Bronchial epithelial cell (primary cell): ENCODE measurements at regions not wholly inside any gene's neighbourhood (a gene's known extent, or its start where the extent isn't known, plus 50 kb on each side); places are given as distances from the start of the nearest gene placed in this dataset.

Source experiments
- DNase-seq: peaks from one replicate; pipeline ENCODE4 v3.0.0-alpha.2; 2010; ENCODE audit warnings: low read depth
- FAIRE-seq: peaks from 2 replicates; lab custom pipeline; 2011; peaks lifted over from hg19 to GRCh38; lab: Jason Lieb, UNC
- H3K27me3 ChIP-seq: 2 replicates; pipeline ENCODE4 v1.5.1; 2011; ENCODE audit warnings: low read length; ENCODE audit not compliant: control insufficient read depth, insufficient read depth
- H3K36me3 ChIP-seq: 2 replicates; pipeline ENCODE4 v1.5.1; 2011; ENCODE audit warnings: low read length; ENCODE audit not compliant: control insufficient read depth, insufficient read depth
- H3K4me3 ChIP-seq: 2 replicates; pipeline ENCODE4 v1.5.1; 2011; ENCODE audit warnings: mild to moderate bottlenecking, low read depth, low read length, control low read depth
- CTCF ChIP-seq: IDR thresholded peaks from 2 replicates; pipeline ENCODE4 v1.5.1; 2011; ENCODE audit warnings: mild to moderate bottlenecking, moderate library complexity, low read length, control low read depth, inconsistent platforms; ENCODE audit not compliant: insufficient read depth, severe bottlenecking

- Histone ChIP-seq H3K27me3 (no peaks in the 10 kb centered on the region), H3K36me3 (no peaks in the 10 kb centered on the region), H3K4me3 (no peak overlapping the region)
- FAIRE-seq: no peak
- DNase-seq: no peak
- no peak for TF ChIP-seq CTCF
Observed at GRCh38 chr4:124015766-124016165, 619.2 kb downstream of the SPRY1 start.

- no peaks in the 10 kb centered on the region for H3K27me3 ChIP-seq
- no peak for TF ChIP-seq CTCF
- DNase-seq (no peak), FAIRE-seq (no peak)
- no peak overlapping the region for H3K4me3 ChIP-seq
- no peaks in the 10 kb centered on the region for H3K36me3 ChIP-seq
Observed at GRCh38 chr4:124017185-124017785, 620.7 kb downstream of the SPRY1 start.

GRCh38 chr4:124018383-124019317, 622.1 kb downstream of the SPRY1 start:
- H3K27me3 ChIP-seq: no peaks in the 10 kb centered on the region
- FAIRE-seq (no peak), DNase-seq (no peak)
- H3K36me3 ChIP-seq: no peaks in the 10 kb centered on the region
- no peak for TF ChIP-seq CTCF
- H3K4me3 ChIP-seq: no peak overlapping the region

- TF ChIP-seq CTCF: no peak
- no peak overlapping the region for H3K4me3 ChIP-seq
- H3K36me3 ChIP-seq: no peaks in the 10 kb centered on the region
- no peak for DNase-seq
- FAIRE-seq: no peak
- H3K27me3 ChIP-seq: no peaks in the 10 kb centered on the region
Observed at GRCh38 chr4:124019749-124020549, 623.4 kb downstream of the SPRY1 start.

GRCh38 chr4:124025000-124025399, 628.4 kb downstream of the SPRY1 start:
- no peak overlapping the region for H3K4me3 ChIP-seq
- H3K36me3 ChIP-seq: no peaks in the 10 kb centered on the region
- DNase-seq: peak; percentile 1
- FAIRE-seq: no peak
- no peak for TF ChIP-seq CTCF
- H3K27me3 ChIP-seq: no peaks in the 10 kb centered on the region
